SU-DHL-6 (cell line): ENCODE measurements at regions not wholly inside any gene's neighbourhood (a gene's known extent, or its start where the extent isn't known, plus 50 kb on each side); places are given as distances from the start of the nearest gene placed in this dataset.

Experiments
- H2AFZ ChIP-seq: fragments of 200-600 bp; sonication (generic); 2 replicates; pipeline ENCODE4 v1.6.1; 2014; ENCODE audit warnings: low read depth, mild to moderate bottlenecking, moderate library complexity, mixed read lengths, antibody characterized with exemption, low read length; ENCODE audit not compliant: severe bottlenecking
- H3F3A ChIP-seq: fragments of 200-600 bp; shearing (Covaris generic); 2 replicates; pipeline ENCODE4 v1.6.0; 2016; ENCODE audit warnings: antibody characterized with exemption, mild to moderate bottlenecking; ENCODE audit not compliant: insufficient read depth
- H3K27ac ChIP-seq: fragments of 200-600 bp; sonication (generic); 2 replicates; pipeline ENCODE4 v1.5.1; 2016; ENCODE audit warnings: low read depth, mild to moderate bottlenecking, low read length, moderate library complexity, mixed read lengths
- H3K27me3 ChIP-seq: fragments of 200-600 bp; sonication (generic), shearing (Covaris generic); 2 replicates; pipeline ENCODE4 v1.6.0; 2014; ENCODE audit warnings: mild to moderate bottlenecking, low read length
- H3K36me3 ChIP-seq: fragments of 200-600 bp; sonication (generic); 2 replicates; pipeline ENCODE4 v1.6.1; 2014; ENCODE audit warnings: mild to moderate bottlenecking, low read length, mixed read lengths
- H3K4me2 ChIP-seq: fragments of 300-600, 200-600 bp; shearing (Covaris generic), sonication (generic); 2 replicates; pipeline ENCODE4 v1.6.0; 2014; ENCODE audit warnings: low read length, low read depth, mild to moderate bottlenecking; ENCODE audit not compliant: poor library complexity, severe bottlenecking
- H3K4me3 ChIP-seq: fragments of 200-600 bp; sonication (generic); 2 replicates; pipeline ENCODE4 v1.5.1; 2014; ENCODE audit warnings: antibody characterized with exemption, low read length, mild to moderate bottlenecking, mixed read lengths; ENCODE audit not compliant: insufficient read depth, poor library complexity, severe bottlenecking
- H3K79me2 ChIP-seq: fragments of 200-600 bp; sonication (generic); 2 replicates; pipeline ENCODE4 v1.6.1; 2014; ENCODE audit warnings: mild to moderate bottlenecking, low read length, moderate library complexity; ENCODE audit not compliant: insufficient read depth
- H3K9ac ChIP-seq: fragments of 200-600 bp; sonication (generic); 2 replicates; pipeline ENCODE4 v1.7.0; 2014; ENCODE audit warnings: mild to moderate bottlenecking, low read length
- H3K9me2 ChIP-seq: fragments of 200-600 bp; sonication (generic); replicated peaks from 2 replicates; pipeline ENCODE4 v1.6.1; 2014; ENCODE audit warnings: low read length; ENCODE audit not compliant: insufficient read depth
- H3K9me3 ChIP-seq: fragments of 200-600 bp; sonication (generic); 2 replicates; pipeline ENCODE4 v1.6.1; 2014; ENCODE audit warnings: low read length, mixed read lengths; ENCODE audit not compliant: insufficient read depth
- H4K20me1 ChIP-seq: fragments of 200-600 bp; sonication (generic); 2 replicates; pipeline ENCODE4 v1.6.1; 2014; ENCODE audit warnings: low read depth, mild to moderate bottlenecking, antibody characterized with exemption, low read length, moderate library complexity, mixed read lengths
- CTCF ChIP-seq: fragments of 200-600 bp; sonication (generic); IDR thresholded peaks from one replicate; pipeline ENCODE4 v1.5.1; 2017; ENCODE audit warnings: antibody characterized with exemption, mild to moderate bottlenecking, low read length, moderate library complexity; ENCODE audit not compliant: insufficient read depth, poor library complexity, severe bottlenecking
- EZH2phosphoT487 ChIP-seq: fragments of 200-600 bp; sonication (generic), shearing (Covaris generic); conservative IDR thresholded peaks from 2 replicates; pipeline ENCODE4 v1.6.1; 2018; ENCODE audit warnings: mild to moderate bottlenecking, antibody characterized with exemption, low read length, moderate library complexity, mixed read lengths

- H3K27ac ChIP-seq: no peak overlapping the region
- H3K9me2 ChIP-seq: no peaks in the 10 kb centered on the region
- TF ChIP-seq EZH2phosphoT487: no peak
- no peak for TF ChIP-seq CTCF
- H3K9me3 ChIP-seq: no peaks in the 10 kb centered on the region
- H2AFZ ChIP-seq: no peak overlapping the region
- H3K4me2 ChIP-seq: no peak overlapping the region
- no peaks in the 10 kb centered on the region for H4K20me1 ChIP-seq
- H3K27me3 ChIP-seq: no peaks in the 10 kb centered on the region
- H3K4me3 ChIP-seq: no peak overlapping the region
- H3K36me3 ChIP-seq: no peaks in the 10 kb centered on the region
- H3K9ac ChIP-seq: no peak overlapping the region
- H3K79me2 ChIP-seq: no peaks in the 10 kb centered on the region
- H3F3A ChIP-seq: no peaks in the 10 kb centered on the region
Observed at GRCh38 chr18:26646901-26647300, 98.5 kb upstream of the KCTD1 start.

GRCh38 chr18:26642440-26643348 lies 94.3 kb upstream of the KCTD1 start:
- TF ChIP-seq CTCF (no peak), EZH2phosphoT487 (no peak)
- H3K9me2 ChIP-seq: no peaks in the 10 kb centered on the region
- H3K9ac ChIP-seq: no peak overlapping the region
- no peak overlapping the region for H3K4me2 ChIP-seq
- no peak overlapping the region for H2AFZ ChIP-seq
- H3K79me2 ChIP-seq: no peaks in the 10 kb centered on the region
- H3K27ac ChIP-seq: no peak overlapping the region
- H3F3A ChIP-seq: no peaks in the 10 kb centered on the region
- H3K36me3 ChIP-seq: no peaks in the 10 kb centered on the region
- no peaks in the 10 kb centered on the region for H3K27me3 ChIP-seq
- no peaks in the 10 kb centered on the region for H3K9me3 ChIP-seq
- H3K4me3 ChIP-seq: no peak overlapping the region
- H4K20me1 ChIP-seq: no peaks in the 10 kb centered on the region

- Histone ChIP-seq H3K36me3 (no peaks in the 10 kb centered on the region), H2AFZ (no peak overlapping the region), H3K9me2 (no peaks in the 10 kb centered on the region), H3K9me3 (no peaks in the 10 kb centered on the region), H3K79me2 (no peaks in the 10 kb centered on the region), H3F3A (no peaks in the 10 kb centered on the region), H4K20me1 (no peaks in the 10 kb centered on the region), H3K27me3 (no peaks in the 10 kb centered on the region), H3K27ac (no peak overlapping the region), H3K4me3 (no peak overlapping the region), H3K9ac (no peak overlapping the region), H3K4me2 (no peak overlapping the region)
- TF ChIP-seq EZH2phosphoT487 (no peak), CTCF (no peak)
Observed at GRCh38 chr18:26640541-26640940, 92.2 kb upstream of the KCTD1 start.
